IMR-90 (cell line): ENCODE measurements at regions not wholly inside any gene's neighbourhood (a gene's known extent, or its start where the extent isn't known, plus 50 kb on each side); places are given as distances from the start of the nearest gene placed in this dataset.

Experiments used
- ATAC-seq: fragments of 200-7000 bp; cut with Tn5 transposase; 2 replicates; pipeline ENCODE4 v1.9.1; 2020; ENCODE audit warnings: low read depth, mild to moderate bottlenecking, moderate library complexity
- BruUV-seq: library from RNA; stranded (reverse); fragments of 400-500 nt; replicated peaks from 2 replicates; lab custom pipeline; 2021; lab: Mats Ljungman, UMichigan
- CTCF ChIA-PET: fragments of 300-600 bp; formaldehyde crosslinking; extraction: SDS; loops from one replicate; lab custom pipeline; 2021; ENCODE audit warnings: antibody characterized with exemption; lab: Yijun Ruan, JAX
- POLR2A ChIA-PET: fragments of 300-600 bp; sonication (Branson Sonifier 250); formaldehyde crosslinking; loops from one replicate; lab custom pipeline; 2022; ENCODE audit warnings: antibody characterized with exemption; ENCODE audit not compliant: unreplicated experiment; lab: Charles Lee
- DNase-seq: peaks from one replicate; pipeline ENCODE4 v3.0.0; 2013
- H2AFZ ChIP-seq: replicated peaks from 2 replicates; pipeline ENCODE3; 2013; ENCODE audit warnings: low read length, mild to moderate bottlenecking; ENCODE audit not compliant: poor library complexity
- H2AK5ac ChIP-seq: 2 replicates; pipeline ENCODE4 v1.6.1; 2013; ENCODE audit warnings: low read depth, low read length, inconsistent platforms
- H2AK9ac ChIP-seq: replicated peaks from 2 replicates; pipeline ENCODE3; 2013; ENCODE audit warnings: mild to moderate bottlenecking, low read depth, low read length, moderate library complexity; ENCODE audit not compliant: poor library complexity
- H2BK120ac ChIP-seq: 2 replicates; pipeline ENCODE4 v1.6.1; 2013; ENCODE audit warnings: low read depth, low read length, inconsistent platforms
- H2BK15ac ChIP-seq: 3 replicates; pipeline ENCODE4 v1.6.1; 2013; ENCODE audit warnings: low read depth, low read length, inconsistent platforms
- H2BK20ac ChIP-seq: 2 replicates; pipeline ENCODE4 v1.6.1; 2013; ENCODE audit warnings: low read depth, mild to moderate bottlenecking, inconsistent platforms, low read length, moderate library complexity
- H2BK5ac ChIP-seq: 2 replicates; pipeline ENCODE4 v1.6.1; 2013; ENCODE audit warnings: mild to moderate bottlenecking, low read depth, low read length, inconsistent platforms; ENCODE audit not compliant: poor library complexity, severe bottlenecking
- H3K14ac ChIP-seq: replicated peaks from 2 replicates; pipeline ENCODE4 v1.6.1; 2013; ENCODE audit warnings: low read depth, low read length, inconsistent platforms
- H3K18ac ChIP-seq: 2 replicates; pipeline ENCODE4 v1.6.1; 2013; ENCODE audit warnings: low read depth, low read length, control low read depth
- H3K23ac ChIP-seq: 2 replicates; pipeline ENCODE4 v1.6.1; 2013; ENCODE audit warnings: low read depth, low read length, inconsistent platforms
- H3K27ac ChIP-seq: 2 replicates; pipeline ENCODE4 v1.5.1; 2013; ENCODE audit warnings: mild to moderate bottlenecking, control low read depth, low read length; ENCODE audit not compliant: insufficient read depth
- H3K27me3 ChIP-seq: 2 replicates; pipeline ENCODE4 v1.6.1; 2013; ENCODE audit warnings: low read length; ENCODE audit not compliant: control insufficient read depth, insufficient read depth
- H3K36me3 ChIP-seq: 2 replicates; pipeline ENCODE4 v1.6.1; 2013; ENCODE audit warnings: low read length, mixed read lengths; ENCODE audit not compliant: control insufficient read depth, insufficient read depth
- H3K4ac ChIP-seq: 2 replicates; pipeline ENCODE4 v1.6.1; 2013; ENCODE audit warnings: low read depth, low read length, inconsistent platforms
- H3K4me1 ChIP-seq: 2 replicates; pipeline ENCODE4 v1.6.1; 2013; ENCODE audit warnings: low read length, mixed read lengths; ENCODE audit not compliant: control insufficient read depth, insufficient read depth
- H3K4me2 ChIP-seq: 2 replicates; pipeline ENCODE4 v1.6.1; 2013; ENCODE audit warnings: low read depth, mild to moderate bottlenecking, control low read depth, low read length, moderate library complexity
- H3K4me3 ChIP-seq: 2 replicates; pipeline ENCODE4 v1.5.1; 2013; ENCODE audit warnings: low read depth, mild to moderate bottlenecking, control low read depth, low read length, moderate library complexity; ENCODE audit not compliant: insufficient read depth
- H3K56ac ChIP-seq: 2 replicates; pipeline ENCODE4 v1.6.1; 2013; ENCODE audit warnings: low read length, inconsistent platforms; ENCODE audit not compliant: insufficient read depth; ENCODE audit errors: extremely low read depth
- H3K79me1 ChIP-seq, 2 experiments: 2 replicates each; pipeline ENCODE4 v1.6.1; 2013; ENCODE audit warnings: low read length in 2 of 2, inconsistent platforms in 1 of 2, low read depth in 1 of 2
- H3K9ac ChIP-seq: 2 replicates; pipeline ENCODE4 v1.6.1; 2013; ENCODE audit warnings: low read depth, low read length, control low read depth
- H3K9me1 ChIP-seq: 2 replicates; pipeline ENCODE4 v1.6.1; 2013; ENCODE audit warnings: low read length, inconsistent platforms; ENCODE audit not compliant: insufficient read depth
- H3K9me3 ChIP-seq: 2 replicates; pipeline ENCODE4 v1.6.1; 2013; ENCODE audit warnings: low read length; ENCODE audit not compliant: control insufficient read depth, insufficient read depth
- H4K20me1 ChIP-seq: 2 replicates; pipeline ENCODE4 v1.6.1; 2013; ENCODE audit warnings: low read length, inconsistent platforms; ENCODE audit not compliant: insufficient read depth
- H4K5ac ChIP-seq: 2 replicates; pipeline ENCODE4 v1.6.1; 2013; ENCODE audit warnings: mild to moderate bottlenecking, low read depth, low read length, control low read depth
- H4K8ac ChIP-seq, 2 experiments: 2 replicates each; pipeline ENCODE4 v1.6.1; 2013; ENCODE audit warnings: low read depth in 2 of 2, low read length in 2 of 2, control low read depth in 1 of 2, inconsistent platforms in 1 of 2
- H4K91ac ChIP-seq: 2 replicates; pipeline ENCODE4 v1.6.1; 2013; ENCODE audit warnings: low read depth, low read length, inconsistent platforms; ENCODE audit not compliant: insufficient read depth
- BHLHE40 ChIP-seq: fragments of 150-350 bp; IDR thresholded peaks from 2 replicates; pipeline ENCODE4 v1.6.1; 2016; ENCODE audit warnings: mild to moderate bottlenecking, low read depth, low read length
- CEBPB ChIP-seq: IDR thresholded peaks from 2 replicates; pipeline ENCODE4 v1.6.1; 2012; ENCODE audit warnings: low read depth, low read length, improper control_type of control experiment
- CHD1 ChIP-seq: IDR thresholded peaks from 2 replicates; pipeline ENCODE4 v1.6.1; 2012; ENCODE audit warnings: low read depth, low read length, improper control_type of control experiment
- FOS ChIP-seq: fragments of 150-350 bp; IDR thresholded peaks from 2 replicates; pipeline ENCODE4 v1.6.1; 2016; ENCODE audit warnings: low read depth, low read length
- MAFK ChIP-seq: IDR thresholded peaks from 2 replicates; pipeline ENCODE4 v1.6.1; 2012; ENCODE audit warnings: low read depth, low read length, improper control_type of control experiment
- MAZ ChIP-seq: IDR thresholded peaks from 2 replicates; pipeline ENCODE4 v1.6.1; 2012; ENCODE audit warnings: low read depth, mild to moderate bottlenecking, low read length, improper control_type of control experiment, moderate library complexity, borderline replicate concordance
- MXI1 ChIP-seq: IDR thresholded peaks from 2 replicates; pipeline ENCODE4 v1.6.1; 2012; ENCODE audit warnings: low read depth, mild to moderate bottlenecking, low read length, moderate library complexity, borderline replicate concordance
- NFE2L2 ChIP-seq: fragments of 150-350 bp; IDR thresholded peaks from 2 replicates; pipeline ENCODE4 v1.6.1; 2016; ENCODE audit warnings: low read depth, mild to moderate bottlenecking, low read length
- POLR2A ChIP-seq: IDR thresholded peaks from 2 replicates; pipeline ENCODE4 v1.6.1; 2012; ENCODE audit warnings: mild to moderate bottlenecking, low read depth, low read length
- RAD21 ChIP-seq: IDR thresholded peaks from 2 replicates; pipeline ENCODE4 v1.6.1; 2012; ENCODE audit warnings: low read length, improper control_type of control experiment
- RCOR1 ChIP-seq: IDR thresholded peaks from 2 replicates; pipeline ENCODE4 v1.6.1; 2012; ENCODE audit warnings: mild to moderate bottlenecking, low read length, improper control_type of control experiment; ENCODE audit not compliant: insufficient replicate concordance
- RFX5 ChIP-seq: IDR thresholded peaks from 2 replicates; pipeline ENCODE4 v1.8.0; 2012; ENCODE audit warnings: low read depth, mild to moderate bottlenecking, low read length, moderate library complexity
- SMC3 ChIP-seq: fragments of 150-350 bp; IDR thresholded peaks from 2 replicates; pipeline ENCODE4 v1.6.1; 2016; ENCODE audit warnings: low read depth, mild to moderate bottlenecking, antibody characterized with exemption, low read length, moderate library complexity
- USF2 ChIP-seq: fragments of 150-350 bp; IDR thresholded peaks from 2 replicates; pipeline ENCODE4 v1.6.1; 2017; ENCODE audit warnings: mild to moderate bottlenecking, antibody characterized with exemption, low read length, low read depth
- WGBS, 2 experiments: methylation state at CpG; one replicate each; pipeline versions ENCODE4 v1.1.5 to v1.1.7; 2013; ENCODE audit warnings: missing lambda C conversion rate in 2 of 2; ENCODE audit not compliant: insufficient read length in 1 of 2; ENCODE audit errors: extremely low coverage in 2 of 2; 5-methylcytosine and 5-hydroxymethylcytosine counted together
- dilution Hi-C: fragments of 300-500 bp; cut with HindIII; formaldehyde crosslinking; loops from one replicate; pipeline ENCODE4 v1.14.3; 2018; ENCODE audit warnings: low sequenced_read_pairs; ENCODE audit not compliant: unreplicated experiment
- in situ Hi-C: fragments of 300-500 bp; cut with MboI; formaldehyde crosslinking; loops from 3 replicates; pipeline ENCODE4 v1.14.3; 2019; ENCODE audit warnings: low sequenced_read_pairs, inconsistent platforms, mixed read lengths
- intact Hi-C: fragments of 100-400 bp; cut with micrococcal nuclease; formaldehyde crosslinking; loops from 2 replicates; pipeline ENCODE4 v1.10.0; 2022
- TF ChIP-seq, protein P1 (sequence below): conservative IDR thresholded peaks from 2 replicates; pipeline ENCODE4 v1.5.1; 2012; ENCODE audit warnings: mild to moderate bottlenecking, low read depth, low read length, improper control_type of control experiment
- TF ChIP-seq, protein P2 (sequence below): fragments of 150-350 bp; IDR thresholded peaks from 2 replicates; pipeline ENCODE4 v1.6.1; 2016; ENCODE audit warnings: low read depth, mild to moderate bottlenecking, low read length, moderate library complexity, borderline replicate concordance

GRCh38 chr3:104530934-104531333, 835.8 kb upstream of the ALCAM start:
- no peak for TF ChIP-seq RCOR1
- TF ChIP-seq CEBPB = no peak
- no peak for TF ChIP-seq BHLHE40
- no peak for TF ChIP-seq RFX5
- TF ChIP-seq POLR2A = no peak
- no peak for TF ChIP-seq CHD1
- no peak for TF ChIP-seq NFE2L2
- TF ChIP-seq, protein P1, sequence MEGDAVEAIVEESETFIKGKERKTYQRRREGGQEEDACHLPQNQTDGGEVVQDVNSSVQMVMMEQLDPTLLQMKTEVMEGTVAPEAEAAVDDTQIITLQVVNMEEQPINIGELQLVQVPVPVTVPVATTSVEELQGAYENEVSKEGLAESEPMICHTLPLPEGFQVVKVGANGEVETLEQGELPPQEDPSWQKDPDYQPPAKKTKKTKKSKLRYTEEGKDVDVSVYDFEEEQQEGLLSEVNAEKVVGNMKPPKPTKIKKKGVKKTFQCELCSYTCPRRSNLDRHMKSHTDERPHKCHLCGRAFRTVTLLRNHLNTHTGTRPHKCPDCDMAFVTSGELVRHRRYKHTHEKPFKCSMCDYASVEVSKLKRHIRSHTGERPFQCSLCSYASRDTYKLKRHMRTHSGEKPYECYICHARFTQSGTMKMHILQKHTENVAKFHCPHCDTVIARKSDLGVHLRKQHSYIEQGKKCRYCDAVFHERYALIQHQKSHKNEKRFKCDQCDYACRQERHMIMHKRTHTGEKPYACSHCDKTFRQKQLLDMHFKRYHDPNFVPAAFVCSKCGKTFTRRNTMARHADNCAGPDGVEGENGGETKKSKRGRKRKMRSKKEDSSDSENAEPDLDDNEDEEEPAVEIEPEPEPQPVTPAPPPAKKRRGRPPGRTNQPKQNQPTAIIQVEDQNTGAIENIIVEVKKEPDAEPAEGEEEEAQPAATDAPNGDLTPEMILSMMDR = no peak
- TF ChIP-seq MAFK = no peak
- no peak for TF ChIP-seq USF2
- no peak for TF ChIP-seq MAZ
- TF ChIP-seq SMC3 = no peak
- TF ChIP-seq RAD21 = no peak
- no peak for TF ChIP-seq FOS
- TF ChIP-seq, protein P2, sequence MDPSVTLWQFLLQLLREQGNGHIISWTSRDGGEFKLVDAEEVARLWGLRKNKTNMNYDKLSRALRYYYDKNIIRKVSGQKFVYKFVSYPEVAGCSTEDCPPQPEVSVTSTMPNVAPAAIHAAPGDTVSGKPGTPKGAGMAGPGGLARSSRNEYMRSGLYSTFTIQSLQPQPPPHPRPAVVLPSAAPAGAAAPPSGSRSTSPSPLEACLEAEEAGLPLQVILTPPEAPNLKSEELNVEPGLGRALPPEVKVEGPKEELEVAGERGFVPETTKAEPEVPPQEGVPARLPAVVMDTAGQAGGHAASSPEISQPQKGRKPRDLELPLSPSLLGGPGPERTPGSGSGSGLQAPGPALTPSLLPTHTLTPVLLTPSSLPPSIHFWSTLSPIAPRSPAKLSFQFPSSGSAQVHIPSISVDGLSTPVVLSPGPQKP = no peak
- TF ChIP-seq MXI1 = no peak
- Histone ChIP-seq H3K9ac (no peak overlapping the region), H3K14ac (no peak overlapping the region), H3K4me1 (no peaks in the 10 kb centered on the region), H2BK5ac (no peak overlapping the region), H3K18ac (no peak overlapping the region), H2AK9ac (no peak overlapping the region), H3K4ac (no peak overlapping the region), H4K8ac (no peak overlapping the region), H3K36me3 (no peaks in the 10 kb centered on the region), H3K9me3 (no peaks in the 10 kb centered on the region; the same call in 1 of the 2 replicates), H3K23ac (no peak overlapping the region), H3K27me3 (no peaks in the 10 kb centered on the region; the same call in 1 of the 2 replicates), H4K91ac (no peak overlapping the region), H4K20me1 (no peaks in the 10 kb centered on the region), H3K79me1 (no peaks in the 10 kb centered on the region), H2AK5ac (no peak overlapping the region), H3K9me1 (no peaks in the 10 kb centered on the region), H3K56ac (no peak overlapping the region), H2AFZ (no peak overlapping the region), H2BK120ac (no peak overlapping the region), H2BK20ac (no peak overlapping the region), H3K27ac (no peak overlapping the region), H2BK15ac (no peak overlapping the region), H4K5ac (no peak overlapping the region), H3K4me3 (no peak overlapping the region), H3K4me2 (no peak overlapping the region)
- intact Hi-C loops (no loop called here), in situ Hi-C loops (no loop called here), dilution Hi-C loops (no loop called here)
- no TSS peak for BruUV-seq
- ATAC-seq (no peak), DNase-seq (no peak)
- ChIA-PET POLR2A (no interaction called here), CTCF (no interaction called here)
- 67% methylated on average over 6 of the region's 8 CpGs; no CpG with 5 or more reads in 1 of the 2 experiments for WGBS, 2 experiments
